Activated CD8-positive, alpha-beta T cell treated with anti-CD3 and anti-CD28 coated beads, Interleukin-2, amount 10 ng/mL, durations not matched to agents 7 days and 5 days (primary cell): ENCODE measurements at regions not wholly inside any gene's neighbourhood (a gene's known extent, or its start where the extent isn't known, plus 50 kb on each side); places are given as distances from the start of the nearest gene placed in this dataset.

Experiments used
- ATAC-seq: fragments of 150-1000 bp; cut with Tn5 transposase; one replicate; pipeline ENCODE4 v1.10.0; 2021; ENCODE audit warnings: moderate library complexity
- CTCF ChIA-PET: fragments of 350-600 bp; sonication (Branson Sonifier 250); formaldehyde crosslinking; loops from one replicate; lab custom pipeline; 2021; ENCODE audit warnings: antibody characterized with exemption; lab: Charles Lee
- POLR2A ChIA-PET: fragments of 350-600 bp; sonication (Branson Sonifier 250); formaldehyde crosslinking; loops from one replicate; lab custom pipeline; 2021; ENCODE audit warnings: antibody characterized with exemption; lab: Charles Lee
- DNase-seq: peaks from one replicate; pipeline ENCODE4 v3.0.0-alpha.2; 2020
- H3K27ac Mint-ChIP-seq: one replicate; pipeline ENCODE4 v1.8.0; 2021; ENCODE audit warnings: mild to moderate bottlenecking, mixed read lengths
- H3K27me3 Mint-ChIP-seq: one replicate; pipeline ENCODE4 v1.8.0; 2021; ENCODE audit warnings: low read depth, mixed read lengths
- H3K36me3 Mint-ChIP-seq: one replicate; pipeline ENCODE4 v1.8.0; 2021; ENCODE audit warnings: low read depth, mixed read lengths
- H3K4me1 Mint-ChIP-seq: one replicate; pipeline ENCODE4 v1.8.0; 2021; ENCODE audit warnings: low read depth, mixed read lengths
- H3K4me3 Mint-ChIP-seq: one replicate; pipeline ENCODE4 v1.8.0; 2021; ENCODE audit warnings: mild to moderate bottlenecking, mixed read lengths
- H3K9me3 Mint-ChIP-seq: one replicate; pipeline ENCODE4 v1.8.0; 2022; ENCODE audit warnings: mixed read lengths; ENCODE audit not compliant: insufficient read depth

GRCh38 chr6:170186941-170187668, 103.8 kb downstream of the DLL1 start:
- H3K27me3 Mint-ChIP-seq = peaks cover 3% of the 10 kb centered on the region
- H3K27ac Mint-ChIP-seq = no peak overlapping the region
- DNase-seq (peak; percentile 13), ATAC-seq (no peak)
- no peaks in the 10 kb centered on the region for H3K36me3 Mint-ChIP-seq
- H3K9me3 Mint-ChIP-seq = no peaks in the 10 kb centered on the region
- CTCF ChIA-PET = no interaction called here
- no peak overlapping the region for H3K4me3 Mint-ChIP-seq
- peaks cover 10% of the 10 kb centered on the region for H3K4me1 Mint-ChIP-seq
- POLR2A ChIA-PET = interaction anchor here (1.2 kb wide), 1 partner anchor 10 kb away, joined by 4 read pairs; no protein-coding TSS in a partner anchor

GRCh38 chr6:170186006-170186935, 104.6 kb downstream of the DLL1 start:
- no peaks in the 10 kb centered on the region for H3K9me3 Mint-ChIP-seq
- peaks cover 14% of the 10 kb centered on the region for H3K4me1 Mint-ChIP-seq
- CTCF ChIA-PET = no interaction called here
- POLR2A ChIA-PET = interaction anchor here (1.2 kb wide), 1 partner anchor 11 kb away, joined by 4 read pairs; no protein-coding TSS in a partner anchor
- H3K36me3 Mint-ChIP-seq = no peaks in the 10 kb centered on the region
- H3K27me3 Mint-ChIP-seq = peaks cover 7% of the 10 kb centered on the region
- DNase-seq (peak; percentile 7), ATAC-seq (no peak)
- H3K27ac Mint-ChIP-seq = no peak overlapping the region
- H3K4me3 Mint-ChIP-seq = no peak overlapping the region

GRCh38 chr6:170185175-170185978, 105.5 kb downstream of the DLL1 start:
- Mint-ChIP-seq H3K36me3 (no peaks in the 10 kb centered on the region), H3K4me3 (no peak overlapping the region), H3K9me3 (no peaks in the 10 kb centered on the region), H3K27ac (no peak overlapping the region), H3K4me1 (peaks cover 14% of the 10 kb centered on the region), H3K27me3 (peaks cover 7% of the 10 kb centered on the region)
- ATAC-seq (no peak), DNase-seq (peak; percentile 18)
- ChIA-PET CTCF (no interaction called here), POLR2A (no interaction called here)

DNA sequence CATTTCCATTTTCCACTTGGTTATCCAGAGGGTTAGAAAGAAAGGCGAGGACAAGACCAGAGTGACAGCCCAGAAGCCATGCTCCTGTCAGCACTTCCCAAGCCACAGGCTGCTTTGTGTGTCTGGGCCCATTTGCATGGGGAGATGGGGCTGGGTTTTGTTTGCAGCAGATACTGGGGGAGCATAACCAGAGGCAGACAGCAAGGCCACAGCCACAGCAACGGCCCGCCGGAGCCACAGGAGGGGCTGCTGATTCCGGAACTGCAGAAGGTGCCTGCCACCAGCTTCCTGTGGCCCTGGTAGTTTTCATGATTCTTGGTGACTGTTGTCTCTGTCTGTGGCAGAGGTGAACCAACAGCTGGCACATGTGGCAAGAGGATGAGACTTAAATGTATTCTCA, 106.6 kb downstream of the DLL1 start:
- Mint-ChIP-seq H3K36me3 (no peaks in the 10 kb centered on the region), H3K27ac (peak overlapping the region; percentile 26), H3K9me3 (no peaks in the 10 kb centered on the region), H3K27me3 (peaks cover 7% of the 10 kb centered on the region), H3K4me3 (no peak overlapping the region), H3K4me1 (peaks cover 14% of the 10 kb centered on the region)
- peak; percentile 67 for ATAC-seq
- DNase-seq = peak; percentile 65
- POLR2A ChIA-PET = no interaction called here
- CTCF ChIA-PET = no interaction called here

- Mint-ChIP-seq H3K4me1 (peaks cover 14% of the 10 kb centered on the region), H3K27me3 (peaks cover 7% of the 10 kb centered on the region), H3K27ac (no peak overlapping the region), H3K4me3 (no peak overlapping the region), H3K9me3 (no peaks in the 10 kb centered on the region), H3K36me3 (no peaks in the 10 kb centered on the region)
- CTCF ChIA-PET = no interaction called here
- ATAC-seq = no peak
- POLR2A ChIA-PET = no interaction called here
- no peak for DNase-seq
These were observed 107.4 kb downstream of the DLL1 start for GRCh38 chr6:170183521-170183920.

DNA sequence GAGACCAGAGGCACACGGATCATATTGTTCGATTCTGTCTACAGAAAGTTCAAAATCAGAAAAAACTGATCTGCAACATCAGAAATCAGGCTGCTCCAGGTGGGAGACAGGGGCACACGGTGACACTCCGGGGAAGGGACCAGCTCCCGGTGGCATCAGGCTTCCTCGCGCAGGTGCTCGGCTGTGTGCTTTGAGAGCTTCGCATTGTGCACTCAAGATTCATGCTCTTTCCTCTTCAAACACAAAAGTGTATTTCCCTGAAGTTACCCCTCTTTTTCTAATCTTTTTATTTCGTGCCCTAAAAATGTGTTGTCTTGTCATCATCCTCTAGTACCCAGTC, 108.1 kb downstream of the DLL1 start:
- no peak overlapping the region for H3K27ac Mint-ChIP-seq
- H3K27me3 Mint-ChIP-seq = peaks cover 7% of the 10 kb centered on the region
- peaks cover 14% of the 10 kb centered on the region for H3K4me1 Mint-ChIP-seq
- no peaks in the 10 kb centered on the region for H3K9me3 Mint-ChIP-seq
- ATAC-seq = no peak
- DNase-seq = peak; percentile 5
- no peaks in the 10 kb centered on the region for H3K36me3 Mint-ChIP-seq
- no peak overlapping the region for H3K4me3 Mint-ChIP-seq
- ChIA-PET CTCF (no interaction called here), POLR2A (no interaction called here)

GRCh38 chr6:170182093-170182780, 108.6 kb downstream of the DLL1 start:
- Mint-ChIP-seq H3K27ac (peak overlapping the region; percentile 43), H3K4me1 (peaks cover 14% of the 10 kb centered on the region), H3K4me3 (no peak overlapping the region), H3K9me3 (no peaks in the 10 kb centered on the region), H3K36me3 (no peaks in the 10 kb centered on the region), H3K27me3 (peaks cover 7% of the 10 kb centered on the region)
- DNase-seq (peak; percentile 9), ATAC-seq (no peak)
- CTCF ChIA-PET = no interaction called here
- POLR2A ChIA-PET = no interaction called here

DNA sequence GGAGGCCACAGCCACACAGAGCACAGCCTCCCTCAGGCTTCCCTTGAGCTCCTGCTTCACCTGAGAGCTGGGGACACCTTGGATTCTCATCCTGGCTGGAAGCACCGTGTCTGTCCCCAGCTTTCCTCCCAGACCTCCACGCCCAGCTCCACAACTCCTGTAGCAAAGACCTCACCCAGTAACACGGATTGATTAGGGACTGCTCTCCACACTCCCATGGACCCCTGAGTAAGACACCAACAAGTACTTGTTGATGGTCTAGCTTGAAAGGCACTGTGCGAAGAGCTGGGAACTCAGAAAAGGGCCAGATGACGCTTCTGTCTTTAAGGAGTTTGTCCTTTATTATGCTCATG, 109.6 kb downstream of the DLL1 start:
- H3K36me3 Mint-ChIP-seq = peaks cover 2% of the 10 kb centered on the region
- peak; percentile 13 for DNase-seq
- H3K27me3 Mint-ChIP-seq = peaks cover 7% of the 10 kb centered on the region
- no peak overlapping the region for H3K27ac Mint-ChIP-seq
- peaks cover 14% of the 10 kb centered on the region for H3K4me1 Mint-ChIP-seq
- no peak for ATAC-seq
- no peaks in the 10 kb centered on the region for H3K9me3 Mint-ChIP-seq
- CTCF ChIA-PET = no interaction called here
- POLR2A ChIA-PET = no interaction called here
- no peak overlapping the region for H3K4me3 Mint-ChIP-seq

GRCh38 chr6:170180671-170181337, 110.1 kb downstream of the DLL1 start:
- no peaks in the 10 kb centered on the region for H3K9me3 Mint-ChIP-seq
- peaks cover 14% of the 10 kb centered on the region for H3K4me1 Mint-ChIP-seq
- ChIA-PET POLR2A (no interaction called here), CTCF (no interaction called here)
- H3K4me3 Mint-ChIP-seq = no peak overlapping the region
- H3K27ac Mint-ChIP-seq = no peak overlapping the region
- H3K36me3 Mint-ChIP-seq = peaks cover 2% of the 10 kb centered on the region
- ATAC-seq (no peak), DNase-seq (peak; percentile 4)
- peaks cover 7% of the 10 kb centered on the region for H3K27me3 Mint-ChIP-seq

DNA sequence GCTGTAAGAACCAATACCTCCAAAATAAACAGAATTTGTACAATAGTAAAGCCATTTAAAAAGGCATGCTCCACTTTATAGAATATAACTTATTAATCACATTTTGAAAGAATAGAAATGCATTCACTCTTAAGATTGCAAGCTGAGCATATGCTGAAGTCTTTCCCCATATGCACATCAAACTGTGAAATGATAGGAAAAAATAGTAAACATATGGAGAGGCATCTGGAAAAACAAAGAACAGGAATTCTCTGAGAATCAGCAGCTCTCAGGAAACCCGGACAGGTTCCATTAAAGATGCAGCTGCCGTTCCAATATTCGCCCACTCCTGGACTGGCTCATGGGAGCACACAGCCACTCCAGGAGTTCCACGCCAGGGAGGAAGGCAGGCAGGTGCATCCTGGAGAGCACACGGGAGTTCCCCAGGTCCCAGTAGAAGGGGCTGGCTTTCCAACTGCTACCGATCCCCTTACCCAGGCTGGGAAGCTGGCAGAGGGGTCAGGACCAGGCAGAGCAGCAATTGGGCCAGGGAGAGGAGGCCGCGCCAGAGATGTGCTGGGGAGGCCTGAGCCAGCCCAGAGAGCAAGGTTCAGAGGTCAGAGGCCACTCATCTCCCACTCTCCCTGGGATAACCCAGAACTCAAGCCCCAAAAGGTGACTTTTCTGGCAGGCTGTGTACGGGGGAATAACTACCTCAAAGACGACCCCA, 111.1 kb downstream of the DLL1 start:
- Mint-ChIP-seq H3K9me3 (no peaks in the 10 kb centered on the region), H3K27me3 (peaks cover 7% of the 10 kb centered on the region), H3K36me3 (peaks cover 2% of the 10 kb centered on the region), H3K4me3 (no peak overlapping the region), H3K27ac (no peak overlapping the region), H3K4me1 (peaks cover 14% of the 10 kb centered on the region)
- DNase-seq = peak; percentile 4
- CTCF ChIA-PET = interaction anchor here (0.7 kb wide), 1 partner anchor 878 kb away, joined by 3 read pairs; no protein-coding TSS in a partner anchor
- no peak for ATAC-seq
- POLR2A ChIA-PET = no interaction called here
